ENCODE measurements at regions not wholly inside any gene's neighbourhood (a gene's known extent, or its start where the extent isn't known, plus 50 kb on each side); places are given as distances from the start of the nearest gene placed in this dataset.

GRCh38 chr1:95396557-95396956 lies 162.5 kb downstream of the RWDD3 start:
- no peak for ATAC-seq
- H3K27me3 ChIP-seq (ENCODE audit: control insufficient read depth in 1 of 2, insufficient read depth in 2 of 2, low read length in 2 of 2) = no peaks in the 10 kb centered on the region
- BruUV-seq (replicated peaks) = no TSS peak
- no peaks in the 10 kb centered on the region for H4K20me1 ChIP-seq (ENCODE audit: insufficient read depth, low read length)
- intact Hi-C loops (cut with micrococcal nuclease; ENCODE audit: unreplicated experiment) = no loop called here
- ChIA-PET CTCF (ENCODE audit: low intra/inter-chr PET ratio, low total read pairs) (no interaction called here), POLR2A (no interaction called here)
- no peak overlapping the region for H3K4me3 ChIP-seq (replicated peaks in 1 of 3; ENCODE audit: insufficient read depth in 1 of 3, low read depth in 2 of 3, low read length in 3 of 3)
- H3K9ac ChIP-seq (ENCODE audit: insufficient read depth, low read depth, low read length) = no peak overlapping the region
- DNase-seq (ENCODE audit: low spot score) = no peak
- H2AFZ ChIP-seq (ENCODE audit: low read length) = no peak overlapping the region
- in situ Hi-C loops (cut with HindIII; ENCODE audit: extremely low pct_ligation_motif_present, low pct_unique_long_range_greater_than_20kb) = no loop called here
- TF ChIP-seq ZNF367 (CRISPR knock-in tag; IDR thresholded peaks at IDR 0.05; ENCODE audit: borderline replicate concordance) (no peak), MEIS2 (CRISPR knock-in tag; IDR thresholded peaks at IDR 0.05) (no peak), FOXA3 (CRISPR knock-in tag; IDR thresholded peaks at IDR 0.05) (no peak), STAG1 (CRISPR knock-in tag; IDR thresholded peaks at IDR 0.05) (no peak), DDIT3 (CRISPR knock-in tag; IDR thresholded peaks at IDR 0.05) (no peak), PLRG1 (conservative IDR thresholded peaks at IDR 0.05) (no peak), ZNF460 (CRISPR knock-in tag; IDR thresholded peaks at IDR 0.05; ENCODE audit: borderline replicate concordance) (no peak), HNRNPL (IDR thresholded peaks at IDR 0.05; ENCODE audit: low read depth, low read length) (no peak), PITX1 (CRISPR knock-in tag; IDR thresholded peaks at IDR 0.05) (no peak), IRX3 (CRISPR knock-in tag; IDR thresholded peaks at IDR 0.05; ENCODE audit: borderline replicate concordance, low read depth) (no peak), RORA (CRISPR knock-in tag; IDR thresholded peaks at IDR 0.05) (no peak), ZNF672 (CRISPR knock-in tag; IDR thresholded peaks at IDR 0.05) (no peak), ZBTB42 (CRISPR knock-in tag; IDR thresholded peaks at IDR 0.05) (no peak), ETV6 (CRISPR knock-in tag; conservative IDR thresholded peaks at IDR 0.05) (no peak), CBFB (CRISPR knock-in tag; IDR thresholded peaks at IDR 0.05) (no peak), ZBTB2 (CRISPR knock-in tag; IDR thresholded peaks at IDR 0.05; ENCODE audit: low read depth) (no peak), MAFF (IDR thresholded peaks at IDR 0.05; ENCODE audit: low read depth, low read length) (no peak)
- no peaks in the 10 kb centered on the region for H3K9me3 ChIP-seq (ENCODE audit: low read length)
- H3K4me2 ChIP-seq (ENCODE audit: low read depth, low read length) = no peak overlapping the region
- 0% methylated on average over 3 of the region's 3 CpGs for WGBS (ENCODE audit: low lambda C conversion rate)
- no peaks in the 10 kb centered on the region for H3K36me3 ChIP-seq (replicated peaks in 1 of 2; ENCODE audit: control insufficient read depth in 1 of 2, insufficient read depth in 2 of 2, low read length in 2 of 2)
- no peaks in the 10 kb centered on the region for H3K4me1 ChIP-seq (ENCODE audit: insufficient read depth, low read length)
- FAIRE-seq = no peak
- no peaks in the 10 kb centered on the region for H3K79me2 ChIP-seq (ENCODE audit: insufficient read depth, low read length)
- no peak overlapping the region for H3K27ac ChIP-seq (ENCODE audit: extremely low read length, insufficient read depth, low read length)
